Activated naive CD4-positive, alpha-beta T cell treated with anti-CD3 and anti-CD28 coated beads for 36 hours (primary cell): ENCODE measurements at regions not wholly inside any gene's neighbourhood (a gene's known extent, or its start where the extent isn't known, plus 50 kb on each side); places are given as distances from the start of the nearest gene placed in this dataset.

Source experiments
- CTCF ChIA-PET: fragments of 350-600 bp; sonication (Branson Sonifier 250); formaldehyde crosslinking; loops from one replicate; lab custom pipeline; 2021; ENCODE audit warnings: antibody characterized with exemption; lab: Charles Lee
- DNase-seq: peaks from one replicate; pipeline ENCODE4 v3.0.0-alpha.2; 2020
- H3K27ac Mint-ChIP-seq: one replicate; pipeline ENCODE4 v1.8.0; 2021; ENCODE audit warnings: mild to moderate bottlenecking, mixed read lengths
- H3K27me3 Mint-ChIP-seq: one replicate; pipeline ENCODE4 v1.8.0; 2021; ENCODE audit warnings: low read depth, mixed read lengths
- H3K36me3 Mint-ChIP-seq: one replicate; pipeline ENCODE4 v1.8.0; 2021; ENCODE audit warnings: low read depth, mixed read lengths
- H3K4me1 Mint-ChIP-seq: one replicate; pipeline ENCODE4 v1.8.0; 2021; ENCODE audit warnings: low read depth, mixed read lengths
- H3K4me3 Mint-ChIP-seq: one replicate; pipeline ENCODE4 v1.8.0; 2021; ENCODE audit warnings: mild to moderate bottlenecking, moderate library complexity, mixed read lengths
- H3K9me3 Mint-ChIP-seq: one replicate; pipeline ENCODE4 v1.8.0; 2021; ENCODE audit warnings: mixed read lengths
- intact Hi-C: fragments of 100-400 bp; cut with micrococcal nuclease; formaldehyde crosslinking; loops from one replicate; pipeline ENCODE4 v1.15.1; 2023

GRCh38 chr9:107983762-107984161 is 494.2 kb upstream of the KLF4 start:
- H3K4me3 Mint-ChIP-seq, result no peak overlapping the region
- peaks cover 5% of the 10 kb centered on the region for H3K27me3 Mint-ChIP-seq
- H3K27ac Mint-ChIP-seq, result no peak overlapping the region
- DNase-seq, result no peak
- no peaks in the 10 kb centered on the region for H3K36me3 Mint-ChIP-seq
- H3K9me3 Mint-ChIP-seq, result peaks cover 2% of the 10 kb centered on the region
- no peaks in the 10 kb centered on the region for H3K4me1 Mint-ChIP-seq
- CTCF ChIA-PET, result no interaction called here
- intact Hi-C loops, result no loop called here

DNA sequence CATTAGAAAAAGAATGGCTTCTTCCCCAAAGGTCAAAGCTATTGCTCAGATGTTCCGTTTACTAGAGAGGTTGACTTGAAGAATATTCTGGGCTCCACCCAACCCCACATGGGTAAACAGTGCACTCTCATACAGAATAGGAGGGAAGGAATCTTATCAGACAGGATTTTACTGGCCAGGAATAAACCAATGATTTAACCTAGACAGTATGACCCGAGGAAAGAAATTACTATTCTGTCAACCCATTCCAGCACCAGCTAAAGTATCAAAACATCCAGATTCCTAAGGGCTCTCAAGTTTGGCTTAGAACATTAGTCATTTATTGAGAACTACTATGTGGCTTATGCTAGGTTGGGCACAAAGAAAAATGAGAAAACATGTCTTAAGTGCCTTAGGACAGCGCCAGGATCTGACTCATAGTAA is 493.6 kb upstream of the KLF4 start:
- Mint-ChIP-seq H3K4me3 (no peak overlapping the region), H3K27ac (no peak overlapping the region), H3K4me1 (no peaks in the 10 kb centered on the region), H3K36me3 (no peaks in the 10 kb centered on the region), H3K27me3 (peaks cover 5% of the 10 kb centered on the region), H3K9me3 (peaks cover 2% of the 10 kb centered on the region)
- DNase-seq, result no peak
- intact Hi-C loops, result no loop called here
- CTCF ChIA-PET, result no interaction called here

GRCh38 chr9:107982745-107983144 is 493.2 kb upstream of the KLF4 start:
- H3K4me3 Mint-ChIP-seq, result no peak overlapping the region
- intact Hi-C loops, result no loop called here
- no peak for DNase-seq
- no peak overlapping the region for H3K27ac Mint-ChIP-seq
- peaks cover 2% of the 10 kb centered on the region for H3K9me3 Mint-ChIP-seq
- H3K36me3 Mint-ChIP-seq, result no peaks in the 10 kb centered on the region
- H3K27me3 Mint-ChIP-seq, result peaks cover 1% of the 10 kb centered on the region
- CTCF ChIA-PET, result no interaction called here
- no peaks in the 10 kb centered on the region for H3K4me1 Mint-ChIP-seq

DNA sequence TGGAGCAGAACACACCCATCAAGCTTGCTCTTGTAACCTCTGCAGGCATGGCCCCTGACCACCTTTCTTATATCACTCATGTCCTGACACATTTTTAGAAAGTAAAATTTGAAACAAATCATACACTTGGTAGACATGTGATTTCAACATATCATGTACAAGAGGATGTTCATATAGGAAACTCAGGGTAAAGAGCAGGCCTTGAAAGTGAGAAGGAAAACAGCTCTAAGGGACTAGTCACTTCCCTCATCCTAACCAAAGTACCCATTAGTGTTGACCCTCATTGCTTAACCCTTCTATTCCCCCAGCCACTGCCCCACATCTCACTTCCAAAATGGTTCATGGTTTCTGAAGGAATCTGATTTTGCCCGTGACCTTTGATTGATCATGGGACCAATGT is 492.4 kb upstream of the KLF4 start:
- no peaks in the 10 kb centered on the region for H3K27me3 Mint-ChIP-seq
- intact Hi-C loops, result no loop called here
- no peak overlapping the region for H3K4me3 Mint-ChIP-seq
- H3K9me3 Mint-ChIP-seq, result peaks cover 2% of the 10 kb centered on the region
- no peaks in the 10 kb centered on the region for H3K4me1 Mint-ChIP-seq
- no peak for DNase-seq
- CTCF ChIA-PET, result no interaction called here
- H3K27ac Mint-ChIP-seq, result no peak overlapping the region
- no peaks in the 10 kb centered on the region for H3K36me3 Mint-ChIP-seq

DNA sequence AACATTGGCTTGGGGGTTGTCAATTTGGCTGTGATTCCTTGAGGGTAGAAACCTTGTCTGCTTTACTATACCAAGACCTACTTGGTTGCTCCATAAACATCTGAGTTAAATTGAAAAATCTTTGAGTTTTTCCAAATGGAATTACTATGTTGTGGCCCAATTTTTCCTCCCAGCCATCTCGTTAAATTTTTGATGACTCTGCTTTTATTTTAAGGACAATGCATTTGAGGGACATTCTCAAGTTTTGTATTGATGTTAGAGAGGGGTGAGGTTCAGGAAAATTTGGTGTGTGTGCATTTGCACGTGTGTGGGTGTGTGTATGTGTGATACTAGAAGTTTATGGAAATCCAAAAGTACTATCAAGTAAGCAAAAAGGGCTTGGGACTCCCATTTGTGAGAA is 491.4 kb upstream of the KLF4 start:
- Mint-ChIP-seq H3K4me3 (no peak overlapping the region), H3K9me3 (peaks cover 2% of the 10 kb centered on the region), H3K4me1 (no peaks in the 10 kb centered on the region), H3K27ac (no peak overlapping the region), H3K36me3 (no peaks in the 10 kb centered on the region), H3K27me3 (no peaks in the 10 kb centered on the region)
- DNase-seq, result no peak
- intact Hi-C loops, result no loop called here
- CTCF ChIA-PET, result no interaction called here

GRCh38 chr9:107976767-107977166 is 487.2 kb upstream of the KLF4 start:
- no peaks in the 10 kb centered on the region for H3K36me3 Mint-ChIP-seq
- no peaks in the 10 kb centered on the region for H3K27me3 Mint-ChIP-seq
- DNase-seq, result no peak
- no peaks in the 10 kb centered on the region for H3K9me3 Mint-ChIP-seq
- intact Hi-C loops, result no loop called here
- H3K27ac Mint-ChIP-seq, result no peak overlapping the region
- no peaks in the 10 kb centered on the region for H3K4me1 Mint-ChIP-seq
- CTCF ChIA-PET, result interaction anchor here (0.6 kb wide), 1 partner anchor 492 kb away, joined by 3 read pairs; no protein-coding TSS in a partner anchor
- H3K4me3 Mint-ChIP-seq, result no peak overlapping the region

DNA sequence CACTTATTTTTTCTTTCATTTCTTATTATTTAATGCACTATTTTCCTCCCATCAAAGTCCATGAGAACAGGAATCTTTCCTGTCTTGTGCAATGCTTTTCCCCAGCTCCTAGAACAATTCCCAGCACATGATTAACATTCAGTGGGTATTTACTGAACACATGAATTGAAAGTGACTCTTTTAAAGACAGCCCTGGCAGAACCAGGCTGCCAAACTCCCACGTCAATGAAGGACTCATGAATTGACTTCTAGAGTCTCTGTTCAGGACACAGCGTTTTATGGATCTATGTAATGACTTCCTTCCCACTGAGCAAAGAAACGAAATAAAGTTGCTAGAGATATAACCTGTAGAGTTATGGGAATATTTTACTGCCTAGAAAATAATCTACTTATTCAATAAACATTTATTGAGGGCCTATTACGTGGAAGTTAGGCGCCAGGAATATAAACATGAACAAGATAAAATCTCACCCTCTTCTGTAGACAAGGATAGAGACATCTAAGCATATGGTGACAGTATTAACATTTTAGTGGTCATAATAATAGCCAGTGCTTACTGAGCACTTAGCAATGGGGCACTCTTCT is 485.9 kb upstream of the KLF4 start:
- CTCF ChIA-PET, result no interaction called here
- Mint-ChIP-seq H3K27ac (no peak overlapping the region), H3K27me3 (no peaks in the 10 kb centered on the region), H3K4me1 (no peaks in the 10 kb centered on the region), H3K36me3 (no peaks in the 10 kb centered on the region), H3K9me3 (no peaks in the 10 kb centered on the region), H3K4me3 (no peak overlapping the region)
- DNase-seq, result no peak
- intact Hi-C loops, result no loop called here

- CTCF ChIA-PET, result no interaction called here
- Mint-ChIP-seq H3K36me3 (no peaks in the 10 kb centered on the region), H3K9me3 (no peaks in the 10 kb centered on the region), H3K27me3 (no peaks in the 10 kb centered on the region), H3K4me1 (no peaks in the 10 kb centered on the region), H3K27ac (no peak overlapping the region), H3K4me3 (no peak overlapping the region)
- no peak for DNase-seq
- intact Hi-C loops, result no loop called here
These were observed 483.9 kb upstream of the KLF4 start for GRCh38 chr9:107973451-107973850.

DNA sequence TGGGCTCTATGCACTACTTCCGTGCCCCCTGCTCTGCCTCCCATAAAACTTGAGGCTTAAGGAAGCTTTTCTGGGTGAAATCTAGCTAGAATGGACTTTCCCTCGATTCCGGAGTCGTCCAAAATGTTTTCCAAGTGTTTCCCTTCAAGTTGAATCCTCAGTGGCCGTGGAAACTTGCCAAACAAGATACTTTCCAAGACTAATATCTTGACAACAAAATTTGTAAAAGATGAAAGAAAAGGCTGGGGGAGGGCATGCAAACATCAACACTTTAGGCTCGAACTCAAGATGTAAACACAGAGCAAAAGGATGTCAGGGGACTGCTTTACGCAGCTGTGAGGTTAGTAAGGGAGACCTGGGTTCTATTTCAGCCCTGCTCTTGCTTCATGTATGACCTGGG is 482.8 kb upstream of the KLF4 start:
- no peak overlapping the region for H3K4me3 Mint-ChIP-seq
- H3K36me3 Mint-ChIP-seq, result no peaks in the 10 kb centered on the region
- no peaks in the 10 kb centered on the region for H3K4me1 Mint-ChIP-seq
- H3K27ac Mint-ChIP-seq, result no peak overlapping the region
- no peaks in the 10 kb centered on the region for H3K27me3 Mint-ChIP-seq
- H3K9me3 Mint-ChIP-seq, result no peaks in the 10 kb centered on the region
- intact Hi-C loops, result no loop called here
- no peak for DNase-seq
- CTCF ChIA-PET, result no interaction called here

DNA sequence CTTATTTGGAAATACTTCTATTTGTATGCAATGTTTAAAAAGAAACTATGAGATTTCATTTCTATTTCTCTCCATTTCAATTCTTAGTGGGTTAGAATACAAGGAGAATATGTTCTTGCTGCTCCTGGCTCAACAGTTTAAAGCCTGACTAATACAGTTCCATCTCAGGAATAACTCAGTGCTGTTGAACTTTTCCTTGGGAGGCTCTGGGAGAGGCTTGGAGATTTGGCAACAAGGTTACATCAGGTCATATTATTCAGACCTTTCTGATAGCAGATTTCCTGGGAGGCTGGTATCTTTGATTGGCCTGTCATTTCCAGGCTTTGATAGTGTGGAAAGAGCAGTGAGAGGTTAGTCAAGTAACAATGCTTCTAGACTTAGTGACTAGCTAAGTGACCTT is 481.7 kb upstream of the KLF4 start:
- DNase-seq, result no peak
- intact Hi-C loops, result no loop called here
- no peak overlapping the region for H3K27ac Mint-ChIP-seq
- peaks cover 5% of the 10 kb centered on the region for H3K9me3 Mint-ChIP-seq
- CTCF ChIA-PET, result interaction anchor here (0.7 kb wide), 1 partner anchor 216 kb away, joined by 4 read pairs; no protein-coding TSS in a partner anchor
- H3K27me3 Mint-ChIP-seq, result no peaks in the 10 kb centered on the region
- no peaks in the 10 kb centered on the region for H3K36me3 Mint-ChIP-seq
- no peaks in the 10 kb centered on the region for H3K4me1 Mint-ChIP-seq
- no peak overlapping the region for H3K4me3 Mint-ChIP-seq

GRCh38 chr9:107970726-107971125 is 481.2 kb upstream of the KLF4 start:
- H3K4me3 Mint-ChIP-seq, result no peak overlapping the region
- H3K4me1 Mint-ChIP-seq, result no peaks in the 10 kb centered on the region
- CTCF ChIA-PET, result interaction anchor here (0.7 kb wide), 1 partner anchor 215 kb away, joined by 4 read pairs; no protein-coding TSS in a partner anchor
- peaks cover 6% of the 10 kb centered on the region for H3K9me3 Mint-ChIP-seq
- intact Hi-C loops, result no loop called here
- H3K27ac Mint-ChIP-seq, result no peak overlapping the region
- H3K36me3 Mint-ChIP-seq, result no peaks in the 10 kb centered on the region
- no peaks in the 10 kb centered on the region for H3K27me3 Mint-ChIP-seq
- DNase-seq, result no peak

GRCh38 chr9:107969727-107970126 is 480.2 kb upstream of the KLF4 start:
- CTCF ChIA-PET, result no interaction called here
- no peak overlapping the region for H3K27ac Mint-ChIP-seq
- no peak overlapping the region for H3K4me3 Mint-ChIP-seq
- intact Hi-C loops, result no loop called here
- peaks cover 6% of the 10 kb centered on the region for H3K9me3 Mint-ChIP-seq
- no peaks in the 10 kb centered on the region for H3K36me3 Mint-ChIP-seq
- no peak for DNase-seq
- H3K4me1 Mint-ChIP-seq, result no peaks in the 10 kb centered on the region
- no peaks in the 10 kb centered on the region for H3K27me3 Mint-ChIP-seq

DNA sequence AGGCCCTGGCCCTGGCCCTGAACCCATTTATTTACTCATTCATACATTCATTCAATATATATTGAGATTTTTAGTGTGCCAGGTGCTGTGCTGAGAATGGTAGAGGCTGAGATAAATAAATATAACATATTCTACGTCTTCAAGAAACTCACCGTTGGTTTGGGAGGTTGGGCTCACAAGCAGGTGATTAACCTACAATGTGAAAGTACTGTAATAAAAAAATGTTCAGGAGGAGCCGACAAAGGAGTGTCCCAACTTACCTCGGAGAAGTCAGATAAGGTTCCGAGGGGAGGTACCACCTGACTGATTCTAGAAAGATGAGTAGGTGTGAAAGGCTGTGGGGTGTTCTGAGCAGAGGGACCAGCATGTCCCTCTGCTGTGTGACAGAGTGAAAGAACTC is 479.6 kb upstream of the KLF4 start:
- CTCF ChIA-PET, result no interaction called here
- Mint-ChIP-seq H3K9me3 (peaks cover 6% of the 10 kb centered on the region), H3K4me1 (no peaks in the 10 kb centered on the region), H3K27me3 (no peaks in the 10 kb centered on the region), H3K27ac (no peak overlapping the region), H3K36me3 (no peaks in the 10 kb centered on the region), H3K4me3 (no peak overlapping the region)
- intact Hi-C loops, result no loop called here
- DNase-seq, result no peak
